RKO (cell line): ENCODE measurements at regions not wholly inside any gene's neighbourhood (a gene's known extent, or its start where the extent isn't known, plus 50 kb on each side); places are given as distances from the start of the nearest gene placed in this dataset.

Source experiments
- DNase-seq: peaks from one replicate; pipeline ENCODE4 v3.0.0-alpha.2; 2016; ENCODE audit warnings: low spot score

GRCh38 chr17:10968007-10968406 lies 130.1 kb upstream of the PIRT start:
- no peak for DNase-seq

GRCh38 chr17:10956821-10957220 lies 118.9 kb upstream of the PIRT start:
- DNase-seq: no peak

GRCh38 chr17:10944819-10945218 lies 106.9 kb upstream of the PIRT start:
- no peak for DNase-seq

DNA sequence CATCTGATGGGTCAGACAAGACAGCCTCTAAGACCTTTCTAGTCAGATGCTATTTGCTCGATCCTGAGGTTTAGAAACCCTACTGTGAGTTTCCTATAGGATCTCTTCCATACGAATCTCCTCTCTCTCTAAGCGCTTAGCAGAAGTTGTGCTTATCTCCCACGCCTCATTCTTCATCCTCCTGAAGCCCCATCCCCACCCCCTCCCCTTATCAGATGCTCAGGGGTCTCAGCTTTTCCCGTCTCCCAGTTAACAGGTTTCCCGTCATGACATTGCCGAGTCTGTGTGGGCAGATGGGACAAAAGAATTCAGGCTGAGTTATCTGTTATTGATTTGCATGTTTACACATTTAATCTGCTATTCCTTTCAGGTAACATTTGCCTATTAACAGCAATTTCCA lies 99.0 kb upstream of the PIRT start:
- DNase-seq: no peak

DNA sequence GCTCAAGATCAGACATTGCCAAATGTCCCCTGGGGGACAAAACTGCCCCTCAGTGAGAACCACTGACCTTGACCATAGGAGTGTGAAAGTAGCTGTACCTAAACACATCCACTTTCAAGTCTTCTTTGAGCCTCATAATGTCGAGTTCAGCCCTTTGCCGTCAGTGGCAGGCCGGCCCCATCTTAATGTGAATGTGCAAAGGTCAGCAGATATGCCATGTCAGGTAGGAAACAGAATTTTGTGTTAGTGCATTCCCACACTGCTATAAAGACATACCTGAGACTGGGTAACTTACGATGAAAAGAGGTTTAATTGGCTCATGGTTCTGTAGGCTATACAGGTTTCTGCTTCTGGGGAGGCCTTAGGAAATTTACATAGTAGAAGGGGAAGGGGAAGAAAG lies 95.1 kb upstream of the PIRT start:
- no peak for DNase-seq

- DNase-seq: no peak
These were observed 93.2 kb upstream of the PIRT start for GRCh38 chr17:10931133-10931532.

- no peak for DNase-seq
These were observed 89.8 kb upstream of the PIRT start for GRCh38 chr17:10927712-10928111.

- no peak for DNase-seq
These were observed 82.7 kb upstream of the PIRT start for GRCh38 chr17:10920558-10921108.

DNA sequence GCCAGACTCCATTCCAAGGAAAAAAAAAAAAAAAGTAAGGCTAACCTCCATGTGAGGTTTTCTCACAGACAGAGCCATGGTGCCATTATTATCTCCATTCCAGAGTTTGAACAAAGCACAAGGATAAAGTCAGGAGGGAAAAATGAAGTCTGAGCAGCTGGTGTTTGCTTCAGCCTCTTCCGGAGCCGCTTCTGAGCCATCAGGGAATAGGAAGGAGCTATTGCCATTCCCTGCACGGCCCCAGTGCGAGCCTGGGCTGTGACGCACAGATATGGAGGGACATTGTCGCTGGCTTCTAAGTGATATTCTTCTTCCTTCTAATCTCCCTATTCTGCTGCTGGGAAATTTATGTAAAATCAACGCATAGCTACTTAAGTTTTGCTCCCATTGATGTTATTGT lies 69.5 kb upstream of the PIRT start:
- DNase-seq: no peak

DNA sequence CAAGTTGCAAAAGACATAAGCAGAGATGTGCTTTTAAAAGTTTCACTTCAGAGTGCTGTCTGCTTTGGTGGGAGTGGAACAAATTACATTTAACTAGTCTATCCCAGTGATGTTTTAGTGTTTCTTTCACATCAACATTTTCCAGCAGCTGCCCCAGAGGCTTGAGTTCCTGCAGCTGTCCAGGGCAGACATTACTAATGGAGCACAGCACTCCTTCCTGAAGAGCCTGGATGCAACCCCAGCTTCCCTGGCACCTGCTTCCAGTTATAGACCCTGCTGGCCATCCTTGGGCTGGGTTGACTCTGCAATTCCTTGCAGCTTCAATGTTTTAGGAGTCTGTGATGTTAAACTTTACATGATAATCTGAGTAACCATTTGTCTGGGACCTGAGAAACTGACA lies 61.4 kb upstream of the PIRT start:
- DNase-seq: no peak

DNA sequence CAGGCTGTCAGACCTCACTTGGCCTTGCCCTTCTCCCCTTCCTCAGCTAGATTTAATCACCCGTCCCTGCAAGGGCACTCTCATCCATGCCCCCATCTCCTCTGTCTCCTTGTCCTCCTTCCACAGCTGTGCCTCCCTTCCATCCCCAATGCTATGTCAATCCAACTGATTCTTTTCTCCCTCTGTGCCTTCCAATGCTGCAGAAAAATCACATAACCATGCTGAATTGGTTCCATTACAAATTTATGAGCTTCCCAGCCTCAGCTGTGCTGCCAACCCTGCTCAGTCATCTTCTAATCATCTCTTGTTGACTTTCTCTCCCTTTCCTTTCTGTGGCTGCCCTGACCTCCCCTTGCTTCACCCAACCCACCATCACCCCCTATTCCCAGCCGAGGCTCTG lies 56.3 kb upstream of the PIRT start:
- no peak for DNase-seq

DNA sequence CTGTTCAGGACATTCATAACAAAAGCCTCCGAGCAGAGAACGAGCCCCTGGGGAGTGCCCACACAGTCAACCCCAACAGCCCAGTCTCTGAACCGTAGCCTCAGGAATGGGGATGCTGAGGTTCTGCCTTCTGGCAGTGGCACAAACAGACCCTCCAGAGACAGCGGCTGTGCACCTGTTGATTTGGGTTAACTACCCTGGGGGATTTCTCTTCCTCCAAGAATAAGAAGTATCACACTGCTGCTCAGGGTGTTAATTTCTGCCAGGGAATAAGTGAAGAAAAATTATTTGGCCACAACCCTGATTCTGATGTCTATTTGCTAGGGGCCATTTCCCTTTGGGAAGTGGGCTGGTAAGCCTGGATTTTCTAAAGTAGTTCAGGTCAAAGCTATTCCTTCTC lies 51.0 kb upstream of the PIRT start:
- no peak for DNase-seq
